ENCODE measurements at regions not wholly inside any gene's neighbourhood (a gene's known extent, or its start where the extent isn't known, plus 50 kb on each side); places are given as distances from the start of the nearest gene placed in this dataset.

- Histone ChIP-seq H3K36me3 (ENCODE audit: low read length) (no peaks in the 10 kb centered on the region), H4K20me1 (ENCODE audit: low read depth, low read length) (no peaks in the 10 kb centered on the region), H3K79me2 (ENCODE audit: insufficient read depth, low read length) (no peaks in the 10 kb centered on the region), H3K9me3 (ENCODE audit: insufficient read depth, low read length) (no peaks in the 10 kb centered on the region), H3F3A (ENCODE audit: insufficient read depth) (no peaks in the 10 kb centered on the region), H2AFZ (ENCODE audit: low read depth, low read length, severe bottlenecking) (no peak overlapping the region), H3K9ac (ENCODE audit: low read length) (no peak overlapping the region), H3K4me3 (ENCODE audit: insufficient read depth, low read length, poor library complexity, severe bottlenecking) (no peak overlapping the region), H3K27ac (ENCODE audit: low read depth, low read length) (no peak overlapping the region), H3K4me2 (ENCODE audit: low read depth, low read length, poor library complexity, severe bottlenecking) (no peak overlapping the region), H3K27me3 (ENCODE audit: low read length) (no peaks in the 10 kb centered on the region), H3K9me2 (replicated peaks; ENCODE audit: insufficient read depth, low read length) (no peaks in the 10 kb centered on the region)
- TF ChIP-seq, protein P1, sequence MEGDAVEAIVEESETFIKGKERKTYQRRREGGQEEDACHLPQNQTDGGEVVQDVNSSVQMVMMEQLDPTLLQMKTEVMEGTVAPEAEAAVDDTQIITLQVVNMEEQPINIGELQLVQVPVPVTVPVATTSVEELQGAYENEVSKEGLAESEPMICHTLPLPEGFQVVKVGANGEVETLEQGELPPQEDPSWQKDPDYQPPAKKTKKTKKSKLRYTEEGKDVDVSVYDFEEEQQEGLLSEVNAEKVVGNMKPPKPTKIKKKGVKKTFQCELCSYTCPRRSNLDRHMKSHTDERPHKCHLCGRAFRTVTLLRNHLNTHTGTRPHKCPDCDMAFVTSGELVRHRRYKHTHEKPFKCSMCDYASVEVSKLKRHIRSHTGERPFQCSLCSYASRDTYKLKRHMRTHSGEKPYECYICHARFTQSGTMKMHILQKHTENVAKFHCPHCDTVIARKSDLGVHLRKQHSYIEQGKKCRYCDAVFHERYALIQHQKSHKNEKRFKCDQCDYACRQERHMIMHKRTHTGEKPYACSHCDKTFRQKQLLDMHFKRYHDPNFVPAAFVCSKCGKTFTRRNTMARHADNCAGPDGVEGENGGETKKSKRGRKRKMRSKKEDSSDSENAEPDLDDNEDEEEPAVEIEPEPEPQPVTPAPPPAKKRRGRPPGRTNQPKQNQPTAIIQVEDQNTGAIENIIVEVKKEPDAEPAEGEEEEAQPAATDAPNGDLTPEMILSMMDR (IDR thresholded peaks at IDR 0.05; ENCODE audit: insufficient read depth, low read length, poor library complexity, severe bottlenecking) = no peak
- no peak for TF ChIP-seq EZH2phosphoT487 (conservative IDR thresholded peaks at IDR 0.05; ENCODE audit: low read length)
Measured at GRCh38 chr14:40944521-40944920, 662.2 kb upstream of the LRFN5 start.

DNA sequence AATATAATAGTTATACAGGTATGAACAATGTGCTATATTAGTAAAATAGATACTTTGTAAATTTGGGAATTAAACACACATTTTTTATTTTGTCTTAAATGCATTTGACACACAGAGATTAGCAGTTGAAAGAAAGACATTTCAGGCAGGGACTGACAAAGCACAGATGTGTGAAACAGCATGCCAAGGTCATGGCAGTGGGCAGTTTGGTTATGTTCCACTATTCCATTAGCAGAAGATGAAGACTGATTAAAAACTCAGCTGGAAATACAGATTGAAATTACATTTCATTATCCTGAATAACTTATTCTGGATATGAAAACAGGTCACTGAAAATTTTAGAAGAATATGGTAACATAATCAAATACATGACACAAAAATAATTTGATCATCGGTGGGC, 669.8 kb upstream of the LRFN5 start:
- H3K9me3 ChIP-seq (ENCODE audit: insufficient read depth, low read length) = no peaks in the 10 kb centered on the region

DNA sequence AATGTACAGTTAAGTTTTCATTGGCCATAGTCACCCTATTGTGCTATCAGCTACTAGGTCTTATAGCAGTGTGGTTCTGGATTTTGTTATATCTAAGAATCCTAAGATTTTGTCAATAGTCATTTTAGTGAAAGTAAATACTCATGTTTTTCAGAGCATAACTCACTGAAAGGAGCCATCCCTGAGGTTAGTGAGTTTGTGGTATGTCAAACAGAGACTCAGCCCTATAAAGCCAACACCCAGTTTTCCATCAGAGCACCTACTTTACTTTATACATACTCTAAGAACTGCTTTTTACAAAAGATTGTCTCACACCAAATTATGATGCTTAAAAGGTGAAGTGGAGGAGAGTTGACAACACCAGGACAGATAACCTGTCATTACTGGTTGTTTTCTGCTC, 686.3 kb upstream of the LRFN5 start:
- no peaks in the 10 kb centered on the region for H3K9me2 ChIP-seq (replicated peaks; ENCODE audit: insufficient read depth, low read length)
- H3F3A ChIP-seq (ENCODE audit: insufficient read depth) = no peaks in the 10 kb centered on the region
- no peaks in the 10 kb centered on the region for H3K79me2 ChIP-seq (ENCODE audit: insufficient read depth, low read length)
- no peak overlapping the region for H3K4me3 ChIP-seq (ENCODE audit: insufficient read depth, low read length, poor library complexity, severe bottlenecking)
- H3K9ac ChIP-seq (ENCODE audit: low read length) = no peak overlapping the region
- no peaks in the 10 kb centered on the region for H3K36me3 ChIP-seq (ENCODE audit: low read length)
- no peak overlapping the region for H3K4me2 ChIP-seq (ENCODE audit: low read depth, low read length, poor library complexity, severe bottlenecking)
- H2AFZ ChIP-seq (ENCODE audit: low read depth, low read length, severe bottlenecking) = no peak overlapping the region
- H4K20me1 ChIP-seq (ENCODE audit: low read depth, low read length) = no peaks in the 10 kb centered on the region
- H3K27ac ChIP-seq (ENCODE audit: low read depth, low read length) = no peak overlapping the region
- no peaks in the 10 kb centered on the region for H3K9me3 ChIP-seq (ENCODE audit: insufficient read depth, low read length)
- no peaks in the 10 kb centered on the region for H3K27me3 ChIP-seq (ENCODE audit: low read length)
- no peak for TF ChIP-seq EZH2phosphoT487 (conservative IDR thresholded peaks at IDR 0.05; ENCODE audit: low read length)
- TF ChIP-seq, protein P1 (IDR thresholded peaks at IDR 0.05; ENCODE audit: insufficient read depth, low read length, poor library complexity, severe bottlenecking) = no peak

More for the DNA sequence above, 669.8 kb upstream of the LRFN5 start:
- no peak for TF ChIP-seq EZH2phosphoT487 (conservative IDR thresholded peaks at IDR 0.05; ENCODE audit: low read length)
- TF ChIP-seq, protein P1 (IDR thresholded peaks at IDR 0.05; ENCODE audit: insufficient read depth, low read length, poor library complexity, severe bottlenecking) = no peak
- Histone ChIP-seq H3F3A (ENCODE audit: insufficient read depth) (no peaks in the 10 kb centered on the region), H3K27me3 (ENCODE audit: low read length) (no peaks in the 10 kb centered on the region), H3K4me2 (ENCODE audit: low read depth, low read length, poor library complexity, severe bottlenecking) (no peak overlapping the region), H3K9me2 (replicated peaks; ENCODE audit: insufficient read depth, low read length) (no peaks in the 10 kb centered on the region), H3K4me3 (ENCODE audit: insufficient read depth, low read length, poor library complexity, severe bottlenecking) (no peak overlapping the region), H3K36me3 (ENCODE audit: low read length) (no peaks in the 10 kb centered on the region), H3K79me2 (ENCODE audit: insufficient read depth, low read length) (no peaks in the 10 kb centered on the region), H3K27ac (ENCODE audit: low read depth, low read length) (no peak overlapping the region), H2AFZ (ENCODE audit: low read depth, low read length, severe bottlenecking) (peak overlapping the region; percentile 0), H4K20me1 (ENCODE audit: low read depth, low read length) (no peaks in the 10 kb centered on the region), H3K9ac (ENCODE audit: low read length) (no peak overlapping the region)
